Lung (tissue), 11 donors: ENCODE measurements at regions not wholly inside any gene's neighbourhood (a gene's known extent, or its start where the extent isn't known, plus 50 kb on each side); places are given as distances from the start of the nearest gene placed in this dataset.

Source experiments
- ATAC-seq: fragments of 200-7000 bp; cut with Tn5 transposase; one replicate; pipeline ENCODE4 v1.9.1; 2020; ENCODE audit warnings: moderate number of reproducible peaks; ENCODE audit not compliant: insufficient read depth, low FRiP score
- DNase-seq, 3 donors: peaks; one replicate each; pipeline ENCODE4 v3.0.0-alpha.2; 2013 to 2017
- H3K27ac ChIP-seq, 2 donors: one replicate each; pipeline ENCODE4 v1.5.1; 2013; ENCODE audit warnings: mild to moderate bottlenecking in 2 of 2, moderate library complexity in 2 of 2, control low read depth in 1 of 2, inconsistent platforms in 1 of 2, low read depth in 1 of 2, low read length in 1 of 2
- H3K27me3 ChIP-seq, 3 donors: one replicate each; pipeline ENCODE4 v1.5.1; 2013; ENCODE audit warnings: low read length in 2 of 3; ENCODE audit not compliant: control insufficient read depth in 3 of 3, insufficient read depth in 3 of 3
- H3K36me3 ChIP-seq, 4 donors: one replicate each; pipeline ENCODE4 v1.5.1; 2013; ENCODE audit warnings: low read length in 4 of 4, mild to moderate bottlenecking in 1 of 4, moderate library complexity in 1 of 4; ENCODE audit not compliant: control insufficient read depth in 4 of 4, insufficient read depth in 4 of 4
- H3K4me1 ChIP-seq, 5 donors: one replicate each; pipeline ENCODE4 v1.5.1; 2013; ENCODE audit warnings: low read length in 5 of 5, mild to moderate bottlenecking in 2 of 5, moderate library complexity in 1 of 5; ENCODE audit not compliant: control insufficient read depth in 5 of 5, insufficient read depth in 5 of 5
- H3K4me3 ChIP-seq: one replicate; pipeline ENCODE4 v1.5.1; 2013; ENCODE audit warnings: mild to moderate bottlenecking, control low read depth, moderate library complexity
- H3K9ac ChIP-seq, 2 donors: one replicate each; pipeline ENCODE4 v1.5.1; 2013; ENCODE audit warnings: low read length in 2 of 2, control low read depth in 1 of 2; ENCODE audit not compliant: insufficient read depth in 1 of 2
- H3K9me3 ChIP-seq, 4 donors: one replicate each; pipeline ENCODE4 v1.5.1; 2013; ENCODE audit warnings: low read length in 3 of 4, mild to moderate bottlenecking in 1 of 4, moderate library complexity in 1 of 4; ENCODE audit not compliant: control insufficient read depth in 4 of 4, insufficient read depth in 3 of 4
- WGBS, 2 donors: extraction: QIAGEN DNeasy Blood & Tissue Kit; methylation state at CpG; one replicate each; pipeline ENCODE4 v1.1.7; 2013; 5-methylcytosine and 5-hydroxymethylcytosine counted together
- TF ChIP-seq, protein P1 (sequence below): IDR thresholded peaks from 2 replicates; pipeline ENCODE4 v1.5.1; 2012; ENCODE audit warnings: mild to moderate bottlenecking; ENCODE audit errors: control extremely low read depth, extremely low read depth
- donor health status: control.
- donor health status: control.
- donor health status: Bipolar disorder and iron deficiency.
- donor health status: healthy.
- donor health status: DM: yes; HTN: yes; CAD: no.

DNA sequence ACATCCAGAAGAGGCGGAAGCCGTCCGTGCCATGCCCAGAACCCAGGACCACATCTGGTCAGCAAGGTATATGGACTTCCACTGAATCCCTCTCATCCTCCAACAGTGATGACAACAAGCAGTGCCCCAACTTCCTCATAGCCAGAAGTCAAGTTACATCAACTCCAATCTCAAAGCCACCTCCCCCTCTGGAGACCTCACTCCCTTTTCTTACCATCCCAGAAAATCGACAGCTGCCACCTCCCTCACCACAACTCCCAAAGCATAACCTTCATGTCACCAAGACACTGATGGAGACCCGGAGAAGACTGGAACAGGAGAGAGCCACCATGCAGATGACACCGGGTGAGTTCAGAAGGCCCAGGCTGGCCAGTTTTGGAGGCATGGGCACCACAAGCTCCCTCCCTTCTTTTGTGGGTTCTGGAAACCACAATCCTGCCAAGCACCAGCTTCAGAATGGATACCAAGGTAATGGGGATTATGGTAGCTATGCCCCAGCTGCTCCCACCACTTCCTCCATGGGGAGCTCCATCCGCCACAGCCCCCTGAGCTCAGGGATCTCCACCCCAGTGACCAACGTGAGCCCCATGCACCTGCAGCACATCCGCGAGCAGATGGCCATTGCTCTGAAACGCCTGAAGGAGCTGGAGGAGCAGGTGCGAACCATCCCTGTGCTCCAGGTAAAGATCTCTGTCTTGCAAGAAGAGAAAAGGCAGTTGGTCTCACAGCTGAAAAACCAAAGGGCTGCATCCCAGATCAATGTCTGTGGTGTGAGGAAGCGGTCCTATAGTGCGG, 130.3 kb upstream of the DMRT1 start:
- H3K9me3 ChIP-seq, result peaks cover 0 to 1% (median 0%) of the 10 kb centered on the region in 4 donors
- no peak overlapping the region for H3K27ac ChIP-seq
- TF ChIP-seq, protein P1, sequence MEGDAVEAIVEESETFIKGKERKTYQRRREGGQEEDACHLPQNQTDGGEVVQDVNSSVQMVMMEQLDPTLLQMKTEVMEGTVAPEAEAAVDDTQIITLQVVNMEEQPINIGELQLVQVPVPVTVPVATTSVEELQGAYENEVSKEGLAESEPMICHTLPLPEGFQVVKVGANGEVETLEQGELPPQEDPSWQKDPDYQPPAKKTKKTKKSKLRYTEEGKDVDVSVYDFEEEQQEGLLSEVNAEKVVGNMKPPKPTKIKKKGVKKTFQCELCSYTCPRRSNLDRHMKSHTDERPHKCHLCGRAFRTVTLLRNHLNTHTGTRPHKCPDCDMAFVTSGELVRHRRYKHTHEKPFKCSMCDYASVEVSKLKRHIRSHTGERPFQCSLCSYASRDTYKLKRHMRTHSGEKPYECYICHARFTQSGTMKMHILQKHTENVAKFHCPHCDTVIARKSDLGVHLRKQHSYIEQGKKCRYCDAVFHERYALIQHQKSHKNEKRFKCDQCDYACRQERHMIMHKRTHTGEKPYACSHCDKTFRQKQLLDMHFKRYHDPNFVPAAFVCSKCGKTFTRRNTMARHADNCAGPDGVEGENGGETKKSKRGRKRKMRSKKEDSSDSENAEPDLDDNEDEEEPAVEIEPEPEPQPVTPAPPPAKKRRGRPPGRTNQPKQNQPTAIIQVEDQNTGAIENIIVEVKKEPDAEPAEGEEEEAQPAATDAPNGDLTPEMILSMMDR, result no peak
- H3K9ac ChIP-seq, result no peak overlapping the region
- WGBS, 2 donors, result 92 to 93% methylated on average over 14 of the region's 14 CpGs
- peaks cover 0 to 21% (median 4%) of the 10 kb centered on the region in 4 donors for H3K36me3 ChIP-seq
- H3K4me1 ChIP-seq, result peaks cover 3 to 42% (median 14%) of the 10 kb centered on the region in 5 donors
- ATAC-seq (no peak), DNase-seq (no peak)
- peaks cover 0 to 19% (median 5%) of the 10 kb centered on the region in 3 donors for H3K27me3 ChIP-seq
- H3K4me3 ChIP-seq, result no peak overlapping the region

DNA sequence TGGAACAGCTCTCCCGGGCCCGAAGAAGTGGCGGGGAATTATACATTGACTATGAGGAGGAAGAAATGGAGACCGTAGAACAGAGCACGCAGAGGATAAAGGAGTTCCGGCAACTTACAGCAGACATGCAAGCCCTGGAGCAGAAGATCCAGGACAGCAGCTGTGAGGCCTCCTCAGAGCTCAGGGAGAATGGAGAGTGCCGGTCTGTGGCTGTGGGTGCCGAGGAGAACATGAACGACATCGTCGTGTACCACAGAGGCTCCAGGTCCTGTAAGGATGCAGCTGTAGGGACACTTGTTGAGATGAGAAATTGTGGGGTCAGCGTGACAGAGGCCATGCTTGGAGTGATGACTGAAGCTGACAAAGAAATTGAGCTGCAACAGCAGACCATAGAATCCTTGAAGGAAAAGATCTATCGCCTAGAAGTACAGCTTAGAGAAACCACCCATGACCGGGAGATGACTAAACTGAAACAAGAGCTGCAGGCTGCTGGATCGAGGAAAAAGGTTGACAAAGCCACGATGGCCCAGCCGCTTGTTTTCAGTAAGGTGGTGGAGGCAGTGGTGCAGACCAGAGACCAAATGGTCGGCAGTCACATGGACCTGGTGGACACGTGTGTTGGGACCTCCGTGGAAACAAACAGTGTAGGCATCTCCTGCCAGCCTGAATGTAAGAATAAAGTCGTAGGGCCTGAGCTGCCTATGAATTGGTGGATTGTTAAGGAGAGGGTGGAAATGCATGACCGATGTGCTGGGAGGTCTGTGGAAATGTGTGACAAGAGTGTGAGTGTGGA, 129.5 kb upstream of the DMRT1 start:
- no peak overlapping the region for H3K4me3 ChIP-seq

DNA sequence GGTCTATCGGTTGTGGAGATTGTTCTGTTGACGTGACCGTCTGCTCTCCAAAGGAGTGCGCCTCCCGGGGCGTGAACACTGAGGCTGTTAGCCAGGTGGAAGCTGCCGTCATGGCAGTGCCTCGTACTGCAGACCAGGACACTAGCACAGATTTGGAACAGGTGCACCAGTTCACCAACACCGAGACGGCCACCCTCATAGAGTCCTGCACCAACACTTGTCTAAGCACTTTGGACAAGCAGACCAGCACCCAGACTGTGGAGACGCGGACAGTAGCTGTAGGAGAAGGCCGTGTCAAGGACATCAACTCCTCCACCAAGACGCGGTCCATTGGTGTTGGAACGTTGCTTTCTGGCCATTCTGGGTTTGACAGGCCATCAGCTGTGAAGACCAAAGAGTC, 128.9 kb upstream of the DMRT1 start:
- no peak for DNase-seq
- Histone ChIP-seq H3K9me3 (peaks cover 0 to 1% (median 0%) of the 10 kb centered on the region in 4 donors), H3K4me1 (peaks cover 5 to 37% (median 11%) of the 10 kb centered on the region in 5 donors), H3K36me3 (peaks cover 0 to 21% (median 4%) of the 10 kb centered on the region in 4 donors), H3K27ac (no peak overlapping the region), H3K9ac (no peak overlapping the region), H3K27me3 (peaks cover 0 to 17% (median 3%) of the 10 kb centered on the region in 3 donors), H3K4me3 (no peak overlapping the region)
- 92 to 94% methylated on average over 16 of the region's 16 CpGs for WGBS, 2 donors
- ATAC-seq, result no peak
- TF ChIP-seq, protein P1, result no peak

More for the DNA sequence above, 129.5 kb upstream of the DMRT1 start:
- ATAC-seq (no peak), DNase-seq (no peak)
- H3K9ac ChIP-seq, result no peak overlapping the region
- peaks cover 0 to 1% (median 0%) of the 10 kb centered on the region in 4 donors for H3K9me3 ChIP-seq
- H3K27ac ChIP-seq, result no peak overlapping the region
- H3K4me1 ChIP-seq, result peaks cover 3 to 39% (median 14%) of the 10 kb centered on the region in 5 donors
- TF ChIP-seq, protein P1, result no peak
- peaks cover 0 to 14% (median 3%) of the 10 kb centered on the region in 3 donors for H3K27me3 ChIP-seq
- WGBS, 2 donors, result 94 to 96% methylated on average over 22 of the region's 22 CpGs
- H3K36me3 ChIP-seq, result peaks cover 0 to 21% (median 4%) of the 10 kb centered on the region in 4 donors
